SJSA1 (cell line): ENCODE measurements at regions not wholly inside any gene's neighbourhood (a gene's known extent, or its start where the extent isn't known, plus 50 kb on each side); places are given as distances from the start of the nearest gene placed in this dataset.

Source experiments
- DNase-seq, 2 experiments: peaks; one replicate each; pipeline ENCODE4 v3.0.0-alpha.2; 2015 to 2020; ENCODE audit warnings: low spot score in 2 of 2, low read depth in 1 of 2
- H3K27ac ChIP-seq: fragments of 250-450 bp; sonication (Bioruptor Pico); 2 replicates; pipeline ENCODE4 v1.5.1; 2020; ENCODE audit warnings: mild to moderate bottlenecking, moderate library complexity
- H3K27me3 ChIP-seq: fragments of 250-450 bp; sonication (Bioruptor Pico); replicated peaks from 2 replicates; pipeline ENCODE4 v1.5.1; 2020; ENCODE audit warnings: mild to moderate bottlenecking, moderate library complexity
- H3K36me3 ChIP-seq: fragments of 250-450 bp; sonication (Bioruptor Pico); 2 replicates; pipeline ENCODE4 v1.5.1; 2020; ENCODE audit warnings: mild to moderate bottlenecking
- H3K4me1 ChIP-seq: fragments of 250-450 bp; sonication (Bioruptor Pico); replicated peaks from 2 replicates; pipeline ENCODE4 v1.6.1; 2021; ENCODE audit warnings: mild to moderate bottlenecking
- H3K4me3 ChIP-seq: fragments of 250-450 bp; sonication (Bioruptor Pico); 2 replicates; pipeline ENCODE4 v1.5.1; 2020; ENCODE audit warnings: mild to moderate bottlenecking
- H3K9me3 ChIP-seq: fragments of 250-450 bp; sonication (Bioruptor Pico); replicated peaks from 2 replicates; pipeline ENCODE4 v1.5.1; 2020; ENCODE audit warnings: mild to moderate bottlenecking

DNA sequence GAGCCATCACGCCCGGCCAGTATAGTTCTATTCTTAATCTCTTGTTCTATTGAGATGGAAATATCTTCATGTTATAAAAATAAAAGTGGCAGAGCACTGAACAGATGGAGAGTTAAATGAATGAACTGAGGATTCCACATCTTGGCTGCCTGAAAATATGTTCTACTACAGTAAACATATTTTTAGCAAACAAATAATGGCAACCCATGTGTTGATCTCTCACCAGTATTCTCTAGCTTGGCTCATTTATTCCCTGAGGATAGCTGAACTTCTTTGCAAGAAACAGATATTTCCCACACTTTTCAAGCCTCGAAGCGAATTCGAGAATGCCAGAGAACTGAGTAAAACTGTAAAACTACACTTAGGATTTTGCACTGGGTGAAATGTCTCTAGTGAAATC, 58.9 kb downstream of the DIRAS3 start:
- H3K4me3 ChIP-seq: no peak overlapping the region
- no peaks in the 10 kb centered on the region for H3K27me3 ChIP-seq
- 0 out of 2 replicates have a peak, but pooled peaks cover 4% of the 10 kb centered on the region for H3K4me1 ChIP-seq
- H3K9me3 ChIP-seq: 0 out of 2 replicates have a peak, but pooled peaks cover 6% of the 10 kb centered on the region
- no peaks in the 10 kb centered on the region for H3K36me3 ChIP-seq
- no peak for DNase-seq
- no peak overlapping the region for H3K27ac ChIP-seq

DNA sequence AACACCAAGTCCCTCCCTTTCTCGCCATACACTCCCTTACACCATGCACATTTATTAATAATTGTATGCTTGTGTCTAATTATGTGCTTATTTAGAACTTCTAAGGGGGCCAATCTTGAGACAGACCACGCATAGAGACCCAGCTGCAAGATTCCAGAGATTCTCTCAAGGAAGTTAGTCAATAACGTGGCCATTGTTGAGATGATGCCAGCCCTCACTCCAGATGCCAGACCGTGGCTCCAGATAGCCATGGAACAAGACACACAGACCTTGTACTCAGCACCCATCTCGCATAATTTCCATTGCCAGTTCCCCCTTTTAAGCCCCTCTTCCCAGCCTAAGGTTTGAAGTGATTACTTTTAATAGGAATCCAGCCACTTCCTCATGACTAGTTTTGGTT, 62.4 kb downstream of the DIRAS3 start:
- no peak overlapping the region for H3K4me3 ChIP-seq
- H3K27ac ChIP-seq: no peak overlapping the region
- 0 out of 2 replicates have a peak, but pooled peaks cover 4% of the 10 kb centered on the region for H3K4me1 ChIP-seq
- no peak for DNase-seq
- no peaks in the 10 kb centered on the region for H3K27me3 ChIP-seq
- H3K36me3 ChIP-seq: no peaks in the 10 kb centered on the region
- no peaks in the 10 kb centered on the region; the same call in 1 of the 2 replicates for H3K9me3 ChIP-seq

DNA sequence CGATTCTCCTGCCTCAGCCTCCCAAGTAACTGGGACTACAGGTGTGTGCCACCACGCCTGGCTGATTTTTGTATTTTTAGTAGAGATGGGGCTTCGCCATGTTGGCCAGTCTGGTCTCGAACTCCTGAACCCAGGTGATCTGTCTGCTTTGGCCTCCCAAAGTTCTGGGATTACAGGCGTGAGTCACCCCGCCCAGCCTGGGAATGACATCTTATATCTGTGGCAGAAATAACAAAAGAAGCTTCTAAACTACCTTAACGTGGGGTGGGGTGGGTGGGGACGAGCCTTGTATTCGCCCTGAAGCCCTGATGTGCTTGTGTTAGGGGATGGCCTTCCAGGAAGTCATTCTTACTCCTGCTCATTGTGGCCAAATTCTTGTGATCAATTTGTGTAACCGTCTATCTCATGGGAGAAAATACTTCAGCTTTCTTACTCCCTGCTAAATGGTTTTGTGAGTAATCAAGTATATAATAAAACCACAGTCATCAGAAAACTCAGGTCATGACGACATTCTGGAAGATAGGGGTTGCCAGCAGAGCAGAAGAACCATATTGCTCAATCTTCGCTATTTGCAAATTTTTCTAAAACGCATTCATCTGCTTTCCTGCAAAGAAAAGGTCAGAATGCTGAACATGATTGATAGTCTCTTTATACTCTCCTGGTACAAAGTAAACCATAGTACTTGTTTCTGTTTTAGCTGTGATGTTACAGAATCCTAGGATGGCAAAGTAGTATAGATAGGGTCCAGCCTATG, 63.2 kb downstream of the DIRAS3 start:
- no peak for DNase-seq
- H3K27ac ChIP-seq: no peak overlapping the region
- no peaks in the 10 kb centered on the region for H3K36me3 ChIP-seq

DNA sequence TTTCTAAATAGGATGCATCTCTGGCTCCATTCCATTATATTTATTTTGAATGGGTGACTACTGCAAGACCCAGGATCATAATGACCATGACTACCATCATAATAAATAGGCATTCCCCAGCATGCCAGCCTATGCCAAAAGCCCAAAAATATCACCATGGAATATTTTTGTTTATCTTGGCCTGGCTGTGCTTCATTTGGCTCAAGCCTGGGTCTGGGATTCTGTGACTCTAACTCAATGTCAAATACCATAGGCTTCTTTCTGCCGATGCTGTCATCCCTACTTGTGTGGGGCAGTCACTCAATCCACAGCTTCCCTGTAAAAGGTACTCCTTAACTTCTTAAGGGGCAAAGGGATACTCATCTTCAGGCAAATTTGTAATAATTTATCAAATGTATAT, 66.6 kb downstream of the DIRAS3 start:
- Histone ChIP-seq H3K4me3 (no peak overlapping the region), H3K9me3 (no peaks in the 10 kb centered on the region; the same call in 1 of the 2 replicates), H3K27me3 (no peaks in the 10 kb centered on the region), H3K36me3 (no peaks in the 10 kb centered on the region), H3K4me1 (peaks cover 14% of the 10 kb centered on the region), H3K27ac (no peak overlapping the region)
- DNase-seq: no peak

More for the DNA sequence above, 63.2 kb downstream of the DIRAS3 start:
- H3K4me3 ChIP-seq: no peak overlapping the region
- H3K27me3 ChIP-seq: no peaks in the 10 kb centered on the region
- no peaks in the 10 kb centered on the region; the same call in 1 of the 2 replicates for H3K9me3 ChIP-seq
- H3K4me1 ChIP-seq: 0 out of 2 replicates have a peak, but pooled peaks cover 4% of the 10 kb centered on the region

DNA sequence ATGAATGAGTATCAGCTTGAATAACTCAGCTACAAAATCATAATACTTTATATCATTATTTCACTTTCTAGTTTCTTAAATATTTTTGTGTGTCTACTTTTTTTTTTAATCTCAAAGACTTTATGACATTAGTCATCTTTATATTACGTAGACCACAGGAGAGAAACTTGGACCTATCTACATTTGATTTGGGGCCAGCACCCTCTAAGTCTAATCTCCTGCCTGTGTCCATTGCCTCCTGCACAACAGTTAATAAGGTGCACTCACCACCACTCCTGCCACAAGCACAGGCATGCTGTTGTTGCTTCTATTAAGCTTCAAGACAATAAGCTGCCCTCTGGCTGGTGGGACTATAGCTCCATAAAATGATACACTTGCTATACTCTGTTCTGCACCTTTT, 70.4 kb downstream of the DIRAS3 start:
- Histone ChIP-seq H3K4me1 (peaks cover 14% of the 10 kb centered on the region), H3K27ac (0 out of 2 replicates have a peak overlapping the region, but pooled peaks have one; percentile 26), H3K27me3 (no peaks in the 10 kb centered on the region), H3K9me3 (no peaks in the 10 kb centered on the region; the same call in 1 of the 2 replicates), H3K36me3 (no peaks in the 10 kb centered on the region), H3K4me3 (no peak overlapping the region)
- no peak for DNase-seq

DNA sequence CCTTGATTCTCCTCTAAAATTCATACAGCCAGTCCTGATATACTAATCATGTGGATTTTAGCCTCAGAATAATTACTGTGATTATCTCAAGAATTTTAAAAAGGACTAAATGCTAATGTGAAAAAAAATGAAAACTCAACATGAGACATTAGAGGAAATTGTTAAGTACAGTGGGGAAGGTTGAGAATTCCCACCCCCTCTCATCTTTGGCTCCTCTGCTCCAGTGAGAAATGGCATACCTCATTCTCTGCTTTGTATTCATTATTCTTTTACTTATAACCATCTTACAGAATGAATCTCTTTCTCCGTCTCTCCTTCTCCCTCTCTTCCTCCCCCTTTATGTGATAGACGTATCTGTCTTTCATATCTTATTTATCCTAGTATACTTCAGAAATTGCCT, 70.9 kb downstream of the DIRAS3 start:
- no peak overlapping the region for H3K4me3 ChIP-seq
- peaks cover 14% of the 10 kb centered on the region for H3K4me1 ChIP-seq
- no peaks in the 10 kb centered on the region for H3K36me3 ChIP-seq
- H3K9me3 ChIP-seq: no peaks in the 10 kb centered on the region; the same call in 1 of the 2 replicates
- no peaks in the 10 kb centered on the region for H3K27me3 ChIP-seq
- DNase-seq: no peak
- peak overlapping the region; percentile 26; the same call in 1 of the 2 replicates for H3K27ac ChIP-seq

DNA sequence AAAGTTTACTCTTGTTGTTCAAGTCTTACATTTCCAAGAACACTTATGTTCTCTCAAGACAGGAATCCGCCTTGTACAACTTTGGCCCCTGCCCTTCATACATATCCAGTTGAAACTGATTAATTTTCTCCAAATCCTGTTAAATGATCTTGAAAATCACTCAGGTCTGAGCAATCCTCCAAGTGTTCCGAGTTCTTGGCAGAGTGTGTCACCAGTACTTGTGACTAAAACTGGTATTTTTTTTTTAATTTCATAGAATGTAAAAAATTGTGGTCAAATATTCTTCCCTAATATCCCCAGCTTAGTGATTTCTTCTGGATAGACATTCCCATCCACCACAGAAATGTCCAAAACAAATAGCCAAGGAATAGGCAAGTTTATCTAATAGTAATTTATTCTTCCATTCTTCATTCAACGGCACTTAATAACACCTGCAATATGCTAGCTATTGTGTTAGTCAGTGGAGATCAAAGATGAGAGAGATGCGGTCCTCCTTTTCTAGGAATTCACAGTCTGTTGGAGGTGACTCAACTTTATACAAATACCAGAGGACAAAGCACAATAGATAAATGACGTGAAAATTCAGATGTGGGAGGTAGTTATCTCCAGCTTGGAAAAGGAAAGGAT, 71.4 kb downstream of the DIRAS3 start:
- no peaks in the 10 kb centered on the region for H3K36me3 ChIP-seq
- DNase-seq: peak in 1 of 2 experiments; percentile 82
- no peak overlapping the region for H3K4me3 ChIP-seq
- H3K4me1 ChIP-seq: peaks cover 14% of the 10 kb centered on the region
- peak overlapping the region; percentile 77 for H3K27ac ChIP-seq
- no peaks in the 10 kb centered on the region for H3K9me3 ChIP-seq
- H3K27me3 ChIP-seq: no peaks in the 10 kb centered on the region

DNA sequence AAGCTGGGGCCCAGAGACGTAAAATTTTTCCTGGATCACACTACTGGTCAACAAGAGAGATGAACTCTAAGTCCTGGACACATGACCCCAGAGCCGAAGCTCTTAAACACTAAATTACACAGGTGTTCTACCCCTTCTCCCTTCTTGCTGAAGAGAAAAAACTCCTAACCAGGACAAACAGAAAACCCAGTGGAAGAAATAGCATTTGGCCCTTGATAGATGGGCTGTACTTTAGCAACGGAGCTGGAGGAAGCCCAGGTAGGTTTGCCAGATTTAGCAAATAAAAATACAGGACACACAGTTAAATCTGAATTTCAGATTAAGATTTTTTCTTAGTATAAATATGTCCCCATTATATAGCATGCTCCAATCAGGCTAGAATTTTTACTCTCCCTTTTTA, 72.7 kb downstream of the DIRAS3 start:
- H3K4me1 ChIP-seq: peaks cover 14% of the 10 kb centered on the region
- H3K27me3 ChIP-seq: no peaks in the 10 kb centered on the region
- no peak overlapping the region for H3K4me3 ChIP-seq
- DNase-seq: no peak
- no peaks in the 10 kb centered on the region for H3K36me3 ChIP-seq
- no peaks in the 10 kb centered on the region for H3K9me3 ChIP-seq
- no peak overlapping the region for H3K27ac ChIP-seq

DNA sequence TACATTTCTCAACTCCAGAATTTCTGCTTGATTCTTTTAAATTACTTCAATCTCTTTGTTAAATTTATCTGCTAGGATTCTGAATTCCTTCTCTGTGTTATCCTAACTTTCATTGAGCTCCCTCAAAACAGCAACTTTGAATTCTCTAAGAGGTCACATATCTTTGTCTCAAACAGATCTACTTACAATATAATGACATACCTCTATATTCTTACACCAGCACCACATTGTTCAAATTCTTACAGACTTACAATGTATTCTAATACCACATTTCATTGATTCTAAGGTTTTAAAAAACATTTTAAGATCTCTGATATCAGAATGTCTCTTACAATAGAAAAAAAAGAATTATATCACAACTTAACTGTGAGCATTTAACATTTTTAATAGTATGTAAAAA, 77.4 kb downstream of the DIRAS3 start:
- Histone ChIP-seq H3K27me3 (no peaks in the 10 kb centered on the region), H3K27ac (no peak overlapping the region), H3K9me3 (no peaks in the 10 kb centered on the region), H3K4me3 (no peak overlapping the region), H3K36me3 (no peaks in the 10 kb centered on the region), H3K4me1 (peaks cover 16% of the 10 kb centered on the region)
- DNase-seq: no peak

DNA sequence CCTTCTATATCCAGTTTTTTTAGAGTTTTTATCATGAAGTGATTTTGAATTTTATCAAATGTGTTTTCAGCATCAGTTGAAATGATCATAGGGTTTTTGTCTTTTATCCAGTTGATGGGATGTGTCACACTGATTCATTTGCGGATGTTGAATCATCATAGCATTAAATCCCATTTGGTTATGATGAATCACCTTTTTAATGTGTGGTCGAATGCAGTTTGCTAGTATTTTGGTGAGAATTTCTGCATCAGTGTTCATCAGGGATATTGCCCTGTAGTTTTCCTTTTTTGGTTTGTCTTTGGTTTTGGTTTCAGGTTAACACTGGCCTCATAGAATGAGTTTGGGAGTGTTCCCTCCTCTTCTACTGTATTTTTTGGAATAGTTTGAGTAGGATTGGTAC, 80.3 kb downstream of the DIRAS3 start:
- peak overlapping the region; percentile 69 for H3K27ac ChIP-seq
- peak in 1 of 2 experiments; percentile 75 for DNase-seq

DNA sequence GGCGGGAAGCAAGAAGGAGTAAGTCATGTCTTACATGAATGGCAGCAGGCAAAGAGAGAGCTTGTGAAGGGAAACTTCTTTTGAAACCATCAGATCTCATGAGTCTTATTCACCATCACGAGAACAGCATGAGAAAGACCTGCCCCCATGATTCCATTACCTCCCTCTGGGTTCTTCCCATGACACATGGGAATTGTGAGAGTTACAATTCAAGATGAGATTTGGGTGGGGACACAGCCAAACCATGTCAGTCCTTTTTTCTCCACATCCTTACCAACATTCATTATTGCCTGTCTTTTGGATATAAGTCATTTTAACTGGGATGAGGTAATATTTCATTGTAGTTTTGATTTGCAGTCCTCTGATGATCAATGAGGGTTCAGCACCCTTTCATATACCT, 81.0 kb downstream of the DIRAS3 start:
- Histone ChIP-seq H3K27me3 (no peaks in the 10 kb centered on the region), H3K36me3 (no peaks in the 10 kb centered on the region), H3K4me1 (peaks cover 16% of the 10 kb centered on the region), H3K4me3 (no peak overlapping the region), H3K27ac (peak overlapping the region; percentile 69), H3K9me3 (0 out of 2 replicates have a peak, but pooled peaks cover under 1% of the 10 kb centered on the region)
- no peak for DNase-seq

More for the DNA sequence above, 80.3 kb downstream of the DIRAS3 start:
- Histone ChIP-seq H3K4me3 (no peak overlapping the region), H3K4me1 (peaks cover 16% of the 10 kb centered on the region), H3K9me3 (no peaks in the 10 kb centered on the region), H3K27me3 (no peaks in the 10 kb centered on the region), H3K36me3 (no peaks in the 10 kb centered on the region)

DNA sequence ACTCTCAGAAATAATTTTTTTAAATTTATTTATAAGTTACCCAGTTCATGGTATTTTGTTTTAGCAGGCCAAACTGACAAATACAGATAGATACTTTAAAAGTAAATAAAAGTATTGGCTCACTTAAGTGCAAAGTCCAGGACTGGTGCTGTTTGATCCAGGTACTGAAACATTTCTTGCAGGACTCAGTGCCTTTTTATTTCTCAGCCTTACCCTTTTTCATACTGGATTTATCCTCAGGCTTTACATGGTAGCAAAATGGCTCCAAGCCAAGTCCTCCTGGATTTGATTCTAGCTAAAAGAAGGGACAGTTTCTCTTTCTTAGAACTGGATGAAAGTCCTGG, 83.8 kb downstream of the DIRAS3 start:
- Histone ChIP-seq H3K27ac (no peak overlapping the region), H3K4me3 (no peak overlapping the region), H3K27me3 (no peaks in the 10 kb centered on the region), H3K9me3 (0 out of 2 replicates have a peak, but pooled peaks cover 9% of the 10 kb centered on the region), H3K4me1 (peaks cover 16% of the 10 kb centered on the region), H3K36me3 (no peaks in the 10 kb centered on the region)
- DNase-seq: no peak

DNA sequence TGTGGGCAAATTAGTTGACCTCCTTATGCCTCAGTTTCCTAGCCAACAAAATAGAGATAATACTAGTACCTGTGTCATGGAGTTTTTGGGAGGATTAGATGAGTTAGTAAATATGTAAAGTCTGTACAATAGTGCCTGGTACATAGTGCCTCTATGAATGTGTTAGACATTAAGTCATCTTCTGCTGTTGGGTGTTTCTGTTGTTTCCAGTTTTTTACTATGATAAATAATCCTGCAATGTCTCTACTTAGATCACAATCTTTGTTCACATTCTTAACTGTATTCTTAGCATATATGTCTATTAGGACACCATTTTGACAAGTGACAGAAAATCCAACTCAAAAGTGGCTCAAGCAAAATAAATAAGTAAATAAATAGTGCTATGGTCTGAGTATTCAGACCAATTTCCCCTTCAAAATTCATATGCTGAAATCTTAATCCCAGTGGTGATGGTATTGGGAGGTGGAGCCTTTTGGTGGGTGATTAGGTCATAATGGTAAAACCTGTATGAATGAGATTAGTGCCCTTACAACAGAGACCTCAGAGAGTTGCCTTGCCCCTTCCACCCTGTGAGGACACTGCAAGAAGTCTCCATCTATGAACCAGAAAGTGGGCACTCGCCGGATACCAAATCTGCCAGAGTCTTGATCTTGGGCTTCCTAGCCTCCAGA, 84.3 kb downstream of the DIRAS3 start:
- no peak for DNase-seq
- Histone ChIP-seq H3K27ac (no peak overlapping the region), H3K4me3 (no peak overlapping the region), H3K27me3 (no peaks in the 10 kb centered on the region), H3K36me3 (no peaks in the 10 kb centered on the region), H3K9me3 (0 out of 2 replicates have a peak, but pooled peaks cover 9% of the 10 kb centered on the region), H3K4me1 (peaks cover 16% of the 10 kb centered on the region)

DNA sequence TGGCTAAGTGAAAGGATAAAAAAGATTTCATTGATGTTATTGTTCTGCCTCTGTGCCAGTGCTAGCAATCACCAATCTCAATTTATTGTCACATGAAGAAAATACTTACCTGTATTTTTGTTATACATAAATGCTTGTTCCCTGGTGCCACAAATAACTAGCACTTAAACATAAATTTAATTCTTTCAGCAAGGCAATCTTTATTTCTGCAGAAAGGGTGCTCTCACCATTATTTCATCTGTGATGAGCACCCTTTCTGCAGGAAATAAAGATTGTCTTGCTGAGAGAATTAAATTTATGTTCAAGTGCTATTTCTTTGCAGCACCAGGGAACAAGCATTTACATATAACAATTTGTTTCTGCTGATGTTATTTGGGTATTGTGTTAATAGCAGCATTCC, 87.2 kb downstream of the DIRAS3 start:
- no peak for DNase-seq

More for the DNA sequence above, 87.2 kb downstream of the DIRAS3 start:
- H3K27me3 ChIP-seq: no peaks in the 10 kb centered on the region
- 0 out of 2 replicates have a peak, but pooled peaks cover 13% of the 10 kb centered on the region for H3K9me3 ChIP-seq
- H3K27ac ChIP-seq: no peak overlapping the region
- no peaks in the 10 kb centered on the region for H3K4me1 ChIP-seq
- no peak overlapping the region for H3K4me3 ChIP-seq
- H3K36me3 ChIP-seq: no peaks in the 10 kb centered on the region
